GM21515 (cell line): ENCODE measurements at regions not wholly inside any gene's neighbourhood (a gene's known extent, or its start where the extent isn't known, plus 50 kb on each side); places are given as distances from the start of the nearest gene placed in this dataset.

ENCODE experiments used
- ATAC-seq: cut with Tn5 transposase; IDR thresholded peaks from one replicate; pipeline ENCODE4 v1.9.1; 2021; ENCODE audit not compliant: unreplicated experiment

GRCh38 chr16:74183601-74184360, 112.8 kb upstream of the PSMD7 start:
- no peak for ATAC-seq

DNA sequence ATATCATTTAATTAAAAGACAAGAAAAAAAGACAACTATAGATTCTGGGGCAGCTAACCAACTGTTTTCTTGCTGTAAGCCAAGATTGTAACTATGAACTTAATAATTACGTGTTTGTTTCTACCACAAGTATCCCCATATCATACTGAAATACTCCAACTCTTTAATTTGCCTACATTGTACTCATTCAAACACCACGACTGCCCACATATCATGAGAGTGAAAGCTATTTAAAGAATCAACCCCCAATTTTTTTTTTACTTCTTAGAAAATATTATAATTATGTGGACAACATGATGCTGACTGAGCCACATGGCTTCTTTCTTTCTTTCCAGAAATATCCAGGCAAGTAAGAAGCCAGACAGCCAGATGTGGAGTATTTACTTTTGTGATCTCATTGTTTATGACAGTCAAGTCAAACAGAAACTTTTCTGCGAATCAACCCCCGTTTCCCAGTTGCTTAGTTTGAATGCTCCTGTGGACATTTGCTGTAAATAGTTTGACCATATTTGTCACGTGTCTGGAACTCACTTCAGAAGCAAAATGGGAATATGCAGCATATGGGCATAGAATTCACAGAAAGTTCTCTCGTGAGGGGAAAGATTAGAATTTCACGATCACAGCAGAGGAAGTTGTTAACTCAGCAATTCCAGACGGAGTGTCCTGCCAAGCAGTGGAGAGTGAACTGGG, 126.8 kb upstream of the PSMD7 start:
- ATAC-seq: no peak

DNA sequence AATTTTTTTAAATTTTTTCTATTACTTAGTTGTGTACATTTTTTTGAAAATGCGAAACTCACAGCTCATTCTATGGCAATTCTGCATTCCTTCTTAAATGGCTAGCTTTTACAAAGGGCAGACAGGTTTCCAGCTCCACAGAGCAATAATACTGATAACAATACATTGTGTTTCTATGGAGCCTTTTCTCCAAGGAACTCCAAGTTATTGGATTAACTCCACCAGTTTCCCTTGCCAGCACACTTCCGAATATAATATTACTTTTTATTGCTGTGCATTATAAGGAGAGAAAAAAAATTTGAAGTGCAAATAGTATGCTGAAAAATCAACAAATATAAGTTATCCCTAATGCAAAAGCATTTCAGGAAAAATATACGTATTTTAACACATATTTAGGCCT, 127.5 kb upstream of the PSMD7 start:
- ATAC-seq: no peak

GRCh38 chr16:74168445-74168844, 128.2 kb upstream of the PSMD7 start:
- no peak for ATAC-seq

GRCh38 chr16:74166456-74166855, 130.2 kb upstream of the PSMD7 start:
- ATAC-seq: no peak

DNA sequence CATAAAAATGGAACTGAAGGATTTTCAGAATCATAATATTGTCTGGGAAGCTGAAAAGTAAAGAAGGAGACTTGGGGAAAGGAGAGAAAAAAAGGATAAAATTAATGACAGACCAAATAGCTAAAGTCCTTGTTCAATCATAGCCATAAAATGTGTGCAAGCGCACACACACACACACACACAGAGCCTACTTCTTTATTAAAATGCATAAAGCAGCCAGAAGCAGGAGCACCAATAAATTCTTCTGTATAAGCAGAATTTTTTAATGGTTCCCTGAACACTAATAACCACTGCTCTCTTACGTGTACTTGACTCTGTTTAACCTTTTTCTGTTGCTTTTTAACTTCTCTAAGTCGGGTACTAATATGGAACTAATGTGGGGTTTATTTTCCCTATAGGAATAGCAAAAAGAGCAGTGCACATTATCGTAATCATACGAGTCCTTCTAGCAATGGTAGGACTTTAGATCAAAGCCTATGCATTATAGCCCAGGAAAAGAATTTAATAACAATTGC, 131.0 kb upstream of the PSMD7 start:
- ATAC-seq: no peak

DNA sequence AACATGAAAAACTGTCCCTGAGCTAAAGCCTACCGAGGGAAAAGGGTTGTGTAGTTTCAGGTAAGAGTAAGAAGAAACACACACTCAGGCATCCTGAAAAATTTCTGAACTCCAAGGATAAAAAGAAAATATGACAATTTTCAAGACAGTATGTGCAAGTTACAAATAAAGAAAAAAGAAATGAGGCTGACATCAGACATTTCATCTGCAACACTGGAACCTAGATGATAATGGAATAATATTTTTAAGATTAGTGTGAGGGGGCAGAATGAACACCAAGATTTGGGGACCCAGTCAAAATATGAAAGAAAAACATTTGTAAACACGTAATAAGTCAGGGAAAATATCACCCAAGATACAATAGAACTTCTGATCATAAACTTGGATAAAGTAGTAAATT, 135.9 kb upstream of the PSMD7 start:
- no peak for ATAC-seq

- ATAC-seq: no peak
Measured at GRCh38 chr16:74153773-74154172, 142.8 kb upstream of the PSMD7 start.

DNA sequence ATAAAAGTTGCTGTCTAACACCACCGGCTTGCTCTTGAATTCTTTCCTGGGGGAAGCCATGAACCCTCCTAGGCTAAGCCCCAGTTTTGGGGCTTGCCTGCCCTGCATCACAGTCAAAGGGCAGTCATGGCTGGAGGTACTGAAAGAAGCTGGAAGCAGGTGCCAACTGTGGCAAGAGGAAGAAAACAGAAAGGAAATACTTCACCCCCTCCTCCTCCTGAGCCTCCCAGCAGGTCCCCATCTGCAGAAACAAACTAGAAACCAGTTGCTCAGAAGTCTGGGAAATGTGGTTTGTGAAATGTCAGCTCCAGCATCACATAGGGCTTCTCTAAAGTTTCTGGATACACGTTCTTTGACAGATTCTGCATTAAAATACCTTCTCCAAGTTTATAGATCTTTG, 150.0 kb upstream of the PSMD7 start:
- ATAC-seq: no peak

GRCh38 chr16:74143171-74143570, 153.4 kb upstream of the PSMD7 start:
- ATAC-seq: no peak

DNA sequence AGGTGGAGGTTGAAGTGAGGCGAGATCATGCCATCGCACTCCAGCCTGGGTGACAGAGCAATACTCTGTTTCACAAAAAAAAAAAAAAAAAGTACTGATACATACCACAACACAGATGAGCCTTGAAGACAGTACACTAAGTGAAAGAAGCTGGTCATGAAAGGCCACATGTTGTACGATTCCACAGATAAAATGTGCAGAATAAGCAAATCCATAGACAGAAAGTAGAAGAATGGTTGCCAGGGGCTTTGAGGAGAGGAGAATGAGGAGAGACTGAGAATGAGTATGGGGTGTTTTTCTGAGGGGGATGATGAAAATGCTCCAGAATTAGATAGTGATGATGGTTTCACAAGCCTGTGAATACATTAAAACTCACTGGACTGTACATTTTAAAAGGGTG, 155.6 kb upstream of the PSMD7 start:
- ATAC-seq: no peak

- ATAC-seq: no peak
Measured at GRCh38 chr16:74140557-74140956, 156.1 kb upstream of the PSMD7 start.

DNA sequence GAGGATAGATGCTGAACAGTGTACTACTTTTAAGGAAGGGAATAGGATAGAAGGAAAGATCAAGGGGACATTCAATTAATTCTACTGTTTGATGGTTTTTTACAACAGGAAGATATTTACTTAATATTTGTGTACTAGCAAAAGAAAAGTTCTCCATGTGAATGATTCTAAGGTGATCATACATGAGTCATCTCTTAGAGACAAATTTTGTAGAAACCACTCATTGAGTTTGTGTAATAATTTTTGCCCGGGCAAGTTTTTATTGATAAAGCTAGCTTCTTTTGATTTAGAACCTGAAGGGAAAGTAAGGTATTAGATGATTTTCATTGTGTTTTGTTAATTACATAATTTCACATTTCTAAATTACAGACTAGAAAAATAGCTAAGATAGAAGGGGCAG, 172.8 kb upstream of the PSMD7 start:
- no peak for ATAC-seq

GRCh38 chr16:74123195-74123594, 173.4 kb upstream of the PSMD7 start:
- no peak for ATAC-seq

DNA sequence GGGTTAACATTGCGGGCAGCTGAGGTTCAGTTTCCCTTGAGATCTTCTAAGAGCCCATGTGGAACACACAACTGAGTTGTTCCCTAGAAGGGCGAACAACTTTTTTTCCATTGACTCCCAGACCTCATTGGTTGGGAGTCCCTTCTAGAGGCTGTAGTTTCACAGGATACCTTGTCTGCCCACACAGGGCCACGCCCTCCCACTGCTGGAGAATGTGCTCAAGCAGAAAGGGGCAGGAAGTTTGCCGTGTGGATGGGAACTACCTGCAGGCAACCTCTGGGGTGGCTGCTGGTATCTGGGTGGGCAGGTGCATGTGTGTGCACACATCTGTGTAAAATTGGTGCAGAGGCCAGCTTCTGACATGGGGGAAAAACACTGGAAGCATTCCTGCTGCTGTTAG, 178.8 kb upstream of the PSMD7 start:
- ATAC-seq: no peak

- no peak for ATAC-seq
Measured at GRCh38 chr16:74113545-74113944, 183.1 kb upstream of the PSMD7 start.

- no peak for ATAC-seq
Measured at GRCh38 chr16:74111456-74111982, 185.1 kb upstream of the PSMD7 start.

- peak; percentile 70 for ATAC-seq
Measured at GRCh38 chr16:74107795-74108610, 188.6 kb upstream of the PSMD7 start.

DNA sequence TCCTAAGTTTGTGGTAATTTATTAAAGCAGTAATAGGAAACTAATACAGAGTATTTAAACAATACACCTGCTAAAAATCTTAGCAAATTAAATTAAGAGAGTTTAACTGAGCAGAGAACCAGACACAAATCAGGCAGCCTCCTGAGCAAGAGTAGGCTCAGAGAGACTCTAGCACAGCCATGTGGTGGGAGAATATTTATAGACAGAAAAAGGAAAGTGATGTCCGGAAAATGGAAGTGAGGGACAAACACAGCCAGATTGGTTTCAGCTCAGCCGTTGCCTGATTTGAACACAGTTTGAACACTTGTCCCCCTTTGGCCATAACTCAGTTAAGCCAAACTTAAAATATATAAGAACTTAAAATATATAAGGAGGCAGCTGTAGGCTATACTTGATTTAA, 192.6 kb upstream of the PSMD7 start:
- ATAC-seq: no peak

DNA sequence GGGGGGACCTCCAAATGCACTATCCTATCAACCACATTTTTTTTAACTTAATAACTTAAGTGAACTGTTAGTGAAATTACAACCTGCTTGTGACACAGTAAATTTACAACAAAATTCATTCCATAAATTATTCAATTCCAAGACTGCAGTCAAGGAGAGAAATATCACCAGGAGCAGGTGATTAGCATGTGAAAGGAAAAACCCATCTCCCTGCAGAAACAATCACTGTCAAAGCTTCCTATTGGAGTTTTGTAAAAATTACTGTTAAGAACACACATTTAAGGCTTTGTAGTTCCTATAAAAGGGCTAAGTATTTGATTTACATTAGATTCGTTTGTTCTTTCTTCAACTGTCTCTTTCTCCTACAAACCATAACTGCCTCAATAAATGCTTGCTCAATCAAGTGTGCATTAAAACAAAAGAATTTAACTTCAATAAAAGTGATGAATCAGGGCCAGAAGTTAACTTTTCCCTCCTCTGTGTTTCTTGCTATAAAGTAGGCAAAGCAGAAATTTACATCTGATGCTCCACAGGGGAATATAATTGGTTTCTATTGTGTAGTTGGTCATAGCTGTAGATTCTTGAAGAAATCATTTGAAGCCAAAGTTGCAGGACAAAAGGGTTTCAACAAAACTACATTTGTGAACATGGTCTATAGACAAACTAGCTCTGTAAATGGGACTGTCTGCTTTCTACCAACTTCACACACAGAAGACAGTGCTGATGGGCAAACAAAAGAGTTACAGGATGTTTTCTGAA, 195.1 kb upstream of the PSMD7 start:
- no peak for ATAC-seq
